Keratinocyte (primary cell): ENCODE measurements at regions not wholly inside any gene's neighbourhood (a gene's known extent, or its start where the extent isn't known, plus 50 kb on each side); places are given as distances from the start of the nearest gene placed in this dataset.

ENCODE experiments used
- CTCF ChIP-seq, 3 experiments: IDR thresholded peaks in 1 of 3; conservative IDR thresholded peaks in 1 of 3; optimal IDR thresholded peaks in 1 of 3; 2 replicates in 2 of 3; 3 replicates in 1 of 3; pipeline versions ENCODE3 to v1.5.1; 2011; ENCODE audit warnings: low read length in 3 of 3, mild to moderate bottlenecking in 3 of 3, moderate library complexity in 2 of 3, control low read depth in 1 of 3, inconsistent platforms in 1 of 3; ENCODE audit not compliant: insufficient read depth in 2 of 3; ENCODE audit errors: extremely low read depth in 1 of 3
- EZH2 ChIP-seq: IDR thresholded peaks from one replicate; pipeline ENCODE4 v1.6.1; 2012; ENCODE audit warnings: inconsistent platforms, mild to moderate bottlenecking, low read length, moderate library complexity

- TF ChIP-seq EZH2 (no peak), CTCF (optimal IDR thresholded peaks at IDR 0.05 in 1 of 3, IDR thresholded peaks at IDR 0.05 in 1 of 3, conservative IDR thresholded peaks at IDR 0.05 in 1 of 3; ENCODE audit: extremely low read depth in 1 of 3, insufficient read depth in 2 of 3, low read length in 3 of 3) (no peak)
Measured at GRCh38 chr15:31217067-31217466, 109.6 kb upstream of the KLF13 start.
